SU-DHL-6 (cell line): ENCODE measurements at regions not wholly inside any gene's neighbourhood (a gene's known extent, or its start where the extent isn't known, plus 50 kb on each side); places are given as distances from the start of the nearest gene placed in this dataset.

ENCODE experiments used
- CTCF ChIP-seq: fragments of 200-600 bp; sonication (generic); IDR thresholded peaks from one replicate; pipeline ENCODE4 v1.5.1; 2017; ENCODE audit warnings: antibody characterized with exemption, mild to moderate bottlenecking, low read length, moderate library complexity; ENCODE audit not compliant: insufficient read depth, poor library complexity, severe bottlenecking
- EZH2phosphoT487 ChIP-seq: fragments of 200-600 bp; sonication (generic), shearing (Covaris generic); conservative IDR thresholded peaks from 2 replicates; pipeline ENCODE4 v1.6.1; 2018; ENCODE audit warnings: mild to moderate bottlenecking, antibody characterized with exemption, low read length, moderate library complexity, mixed read lengths

GRCh38 chr11:123303924-123304323 lies 108.9 kb upstream of the CLMP start:
- TF ChIP-seq CTCF (no peak), EZH2phosphoT487 (no peak)
